Prostate gland (tissue), 2 donors: ENCODE measurements at regions not wholly inside any gene's neighbourhood (a gene's known extent, or its start where the extent isn't known, plus 50 kb on each side); places are given as distances from the start of the nearest gene placed in this dataset.

Experiments used
- POLR2A ChIP-seq: fragments of 450-650 bp; IDR thresholded peaks from one replicate; pipeline ENCODE4 v1.6.1; 2016; ENCODE audit warnings: antibody characterized with exemption, mild to moderate bottlenecking
- POLR2AphosphoS5 ChIP-seq: sonication (generic); formaldehyde crosslinking; IDR thresholded peaks from one replicate; pipeline ENCODE4 v1.6.1; 2017; ENCODE audit warnings: antibody characterized with exemption
- TF ChIP-seq, protein P1 (sequence below), 4 experiments: fragments of 200-600 bp in 2 of 4; fragments of 450-650 bp in 2 of 4; sonication (generic) in 2 of 4; IDR thresholded peaks; 1 replicate in 3 of 4; 2 replicates in 1 of 4; pipeline ENCODE4 v1.5.1; 2016 to 2019; ENCODE audit warnings: antibody characterized with exemption in 4 of 4, mild to moderate bottlenecking in 2 of 4, moderate library complexity in 2 of 4

DNA sequence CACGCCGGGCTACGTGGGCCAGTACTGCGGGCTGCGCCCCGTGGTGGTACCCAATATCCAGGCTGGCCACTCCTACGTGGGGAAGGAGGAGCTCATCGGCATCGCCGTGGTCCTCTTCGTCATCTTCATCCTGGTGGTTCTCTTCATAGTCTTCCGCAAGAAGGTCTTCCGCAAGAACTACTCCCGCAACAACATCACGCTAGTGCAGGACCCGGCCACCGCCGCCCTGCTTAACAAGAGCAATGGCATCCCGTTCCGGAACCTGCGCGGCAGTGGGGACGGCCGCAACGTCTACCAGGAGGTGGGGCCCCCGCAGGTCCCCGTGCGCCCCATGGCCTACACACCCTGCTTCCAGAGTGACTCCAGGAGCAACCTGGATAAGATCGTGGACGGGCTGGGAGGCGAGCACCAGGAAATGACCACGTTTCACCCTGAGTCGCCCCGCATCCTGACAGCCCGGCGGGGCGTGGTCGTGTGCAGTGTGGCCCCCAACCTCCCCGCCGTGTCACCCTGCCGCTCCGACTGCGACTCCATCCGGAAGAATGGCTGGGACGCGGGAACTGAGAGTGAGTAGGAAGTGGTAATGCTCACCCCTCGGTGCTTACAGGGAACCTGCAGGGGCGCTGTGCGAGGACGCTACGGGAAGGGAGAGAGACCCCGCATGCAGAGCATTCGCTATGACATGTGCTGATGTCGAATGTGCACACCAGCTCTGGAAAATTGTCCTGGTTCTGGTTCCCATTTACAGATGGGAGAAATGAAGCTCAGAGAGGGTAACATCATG lies 86.4 kb upstream of the MTNR1B start:
- TF ChIP-seq, protein P1, sequence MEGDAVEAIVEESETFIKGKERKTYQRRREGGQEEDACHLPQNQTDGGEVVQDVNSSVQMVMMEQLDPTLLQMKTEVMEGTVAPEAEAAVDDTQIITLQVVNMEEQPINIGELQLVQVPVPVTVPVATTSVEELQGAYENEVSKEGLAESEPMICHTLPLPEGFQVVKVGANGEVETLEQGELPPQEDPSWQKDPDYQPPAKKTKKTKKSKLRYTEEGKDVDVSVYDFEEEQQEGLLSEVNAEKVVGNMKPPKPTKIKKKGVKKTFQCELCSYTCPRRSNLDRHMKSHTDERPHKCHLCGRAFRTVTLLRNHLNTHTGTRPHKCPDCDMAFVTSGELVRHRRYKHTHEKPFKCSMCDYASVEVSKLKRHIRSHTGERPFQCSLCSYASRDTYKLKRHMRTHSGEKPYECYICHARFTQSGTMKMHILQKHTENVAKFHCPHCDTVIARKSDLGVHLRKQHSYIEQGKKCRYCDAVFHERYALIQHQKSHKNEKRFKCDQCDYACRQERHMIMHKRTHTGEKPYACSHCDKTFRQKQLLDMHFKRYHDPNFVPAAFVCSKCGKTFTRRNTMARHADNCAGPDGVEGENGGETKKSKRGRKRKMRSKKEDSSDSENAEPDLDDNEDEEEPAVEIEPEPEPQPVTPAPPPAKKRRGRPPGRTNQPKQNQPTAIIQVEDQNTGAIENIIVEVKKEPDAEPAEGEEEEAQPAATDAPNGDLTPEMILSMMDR (IDR thresholded peaks at IDR 0.05) = no peak
- TF ChIP-seq POLR2AphosphoS5 (no peak), POLR2A (no peak)
